ENCODE measurements at regions not wholly inside any gene's neighbourhood (a gene's known extent, or its start where the extent isn't known, plus 50 kb on each side); places are given as distances from the start of the nearest gene placed in this dataset.

DNA sequence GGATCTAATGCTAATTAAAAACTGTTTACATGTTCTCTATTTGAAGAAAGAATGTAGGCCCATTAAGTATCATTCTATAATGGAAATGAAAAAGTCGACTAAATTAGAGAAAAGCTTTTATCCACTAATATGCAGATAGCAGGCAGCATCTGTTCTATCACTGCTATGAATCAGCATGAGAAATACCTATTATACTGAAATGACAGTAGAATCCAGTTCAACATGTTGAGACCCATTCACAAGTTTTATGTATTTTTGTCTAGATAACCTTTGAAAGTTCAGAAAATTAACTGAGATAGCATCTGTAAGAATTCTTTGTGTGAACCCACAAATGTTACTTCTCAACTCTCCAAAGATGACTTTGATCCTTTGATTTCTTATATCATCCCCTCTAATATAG is 1254.4 kb upstream of the ADGRL3 start:
- TF ChIP-seq, protein P1, sequence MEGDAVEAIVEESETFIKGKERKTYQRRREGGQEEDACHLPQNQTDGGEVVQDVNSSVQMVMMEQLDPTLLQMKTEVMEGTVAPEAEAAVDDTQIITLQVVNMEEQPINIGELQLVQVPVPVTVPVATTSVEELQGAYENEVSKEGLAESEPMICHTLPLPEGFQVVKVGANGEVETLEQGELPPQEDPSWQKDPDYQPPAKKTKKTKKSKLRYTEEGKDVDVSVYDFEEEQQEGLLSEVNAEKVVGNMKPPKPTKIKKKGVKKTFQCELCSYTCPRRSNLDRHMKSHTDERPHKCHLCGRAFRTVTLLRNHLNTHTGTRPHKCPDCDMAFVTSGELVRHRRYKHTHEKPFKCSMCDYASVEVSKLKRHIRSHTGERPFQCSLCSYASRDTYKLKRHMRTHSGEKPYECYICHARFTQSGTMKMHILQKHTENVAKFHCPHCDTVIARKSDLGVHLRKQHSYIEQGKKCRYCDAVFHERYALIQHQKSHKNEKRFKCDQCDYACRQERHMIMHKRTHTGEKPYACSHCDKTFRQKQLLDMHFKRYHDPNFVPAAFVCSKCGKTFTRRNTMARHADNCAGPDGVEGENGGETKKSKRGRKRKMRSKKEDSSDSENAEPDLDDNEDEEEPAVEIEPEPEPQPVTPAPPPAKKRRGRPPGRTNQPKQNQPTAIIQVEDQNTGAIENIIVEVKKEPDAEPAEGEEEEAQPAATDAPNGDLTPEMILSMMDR (conservative IDR thresholded peaks at IDR 0.05; ENCODE audit: low read depth, low read length): no peak
- no peak for TF ChIP-seq EZH2 (IDR thresholded peaks at IDR 0.05; ENCODE audit: low read length, unreplicated experiment)

Data from PC-3 (cell line).